ENCODE measurements at regions not wholly inside any gene's neighbourhood (a gene's known extent, or its start where the extent isn't known, plus 50 kb on each side); places are given as distances from the start of the nearest gene placed in this dataset.

- DNase-seq (ENCODE audit: low read depth), result no peak
- H3K4me3 ChIP-seq (ENCODE audit: low read depth, low read length), result no peak overlapping the region
- TF ChIP-seq CTCF (IDR thresholded peaks at IDR 0.05; ENCODE audit: insufficient read depth, low read depth, low read length), result no peak
Observed at GRCh38 chr7:156230576-156230975, 410.0 kb upstream of the RNF32 start.

- no peak overlapping the region for H3K4me3 ChIP-seq (ENCODE audit: low read depth, low read length)
- no peak for DNase-seq (ENCODE audit: low read depth)
- TF ChIP-seq CTCF (IDR thresholded peaks at IDR 0.05; ENCODE audit: insufficient read depth, low read depth, low read length), result no peak
Observed at GRCh38 chr7:156224833-156225225, 412.6 kb upstream of the SHH start.

- no peak for TF ChIP-seq CTCF (IDR thresholded peaks at IDR 0.05; ENCODE audit: insufficient read depth, low read depth, low read length)
- H3K4me3 ChIP-seq (ENCODE audit: low read depth, low read length), result no peak overlapping the region
- DNase-seq (ENCODE audit: low read depth), result no peak
Observed at GRCh38 chr7:156223935-156224832, 411.9 kb upstream of the SHH start.

- no peak for TF ChIP-seq CTCF (IDR thresholded peaks at IDR 0.05; ENCODE audit: insufficient read depth, low read depth, low read length)
- no peak for DNase-seq (ENCODE audit: low read depth)
Observed at GRCh38 chr7:156222611-156223010, 410.3 kb upstream of the SHH start.

GRCh38 chr7:156222151-156222550, 409.9 kb upstream of the SHH start:
- no peak for TF ChIP-seq CTCF (IDR thresholded peaks at IDR 0.05; ENCODE audit: insufficient read depth, low read depth, low read length)

More at GRCh38 chr7:156222611-156223010, 410.3 kb upstream of the SHH start:
- no peak overlapping the region for H3K4me3 ChIP-seq (ENCODE audit: low read depth, low read length)

DNA sequence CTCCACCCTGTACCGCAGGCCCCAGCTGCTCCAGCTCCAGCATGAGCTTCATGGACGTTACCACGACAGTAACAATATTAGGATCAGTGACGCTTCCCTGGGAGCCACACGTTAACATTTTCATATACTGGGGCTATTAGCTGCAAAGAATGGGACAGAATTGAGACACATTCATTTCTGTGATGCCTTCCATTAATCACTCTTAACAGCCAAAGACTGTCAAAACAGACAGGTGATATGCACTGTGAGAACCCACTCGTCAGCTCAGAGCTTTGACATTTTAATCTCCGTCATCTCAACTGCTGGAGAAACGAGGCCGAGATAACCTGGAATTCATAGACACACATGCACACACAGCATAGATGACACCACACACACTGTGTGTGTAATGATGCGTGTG, 408.4 kb upstream of the SHH start:
- no peak for DNase-seq (ENCODE audit: low read depth)

More at GRCh38 chr7:156222151-156222550, 409.9 kb upstream of the SHH start:
- DNase-seq (ENCODE audit: low read depth), result no peak
- H3K4me3 ChIP-seq (ENCODE audit: low read depth, low read length), result no peak overlapping the region

More for the DNA sequence above, 408.4 kb upstream of the SHH start:
- H3K4me3 ChIP-seq (ENCODE audit: low read depth, low read length), result no peak overlapping the region
- TF ChIP-seq CTCF (IDR thresholded peaks at IDR 0.05; ENCODE audit: insufficient read depth, low read depth, low read length), result no peak
